Thoracic aorta (tissue), 2 donors: ENCODE measurements at regions not wholly inside any gene's neighbourhood (a gene's known extent, or its start where the extent isn't known, plus 50 kb on each side); places are given as distances from the start of the nearest gene placed in this dataset.
"Not testable (repeated sequence)": the region's sequence is repeated elsewhere in the genome, so short reads cannot be mapped to it uniquely, and the experiment has no call there.

Source experiments
- ATAC-seq: fragments of 150-250 bp; one replicate; pipeline ENCODE4 v1.8.0; 2017; ENCODE audit warnings: low read depth; ENCODE audit not compliant: insufficient number of reproducible peaks, low FRiP score
- DNase-seq: peaks from one replicate; pipeline ENCODE4 v3.0.0-alpha.2; 2020; ENCODE audit warnings: low spot score
- H3K27ac ChIP-seq, 2 donors: fragments of 200-600 bp; sonication (generic); 1 replicate in 1 of 2; 2 replicates in 1 of 2; pipeline ENCODE4 v1.5.1; 2016; ENCODE audit warnings: mild to moderate bottlenecking in 2 of 2, moderate library complexity in 2 of 2
- H3K27me3 ChIP-seq: fragments of 200-600 bp; sonication (generic); replicated peaks from 2 replicates; pipeline ENCODE4 v1.6.0; 2016; ENCODE audit warnings: mild to moderate bottlenecking; ENCODE audit not compliant: insufficient read depth
- H3K36me3 ChIP-seq: fragments of 200-600 bp; sonication (generic); one replicate; pipeline ENCODE4 v1.5.1; 2016
- H3K4me1 ChIP-seq, 2 donors: fragments of 200-600 bp; sonication (generic); 1 replicate in 1 of 2; 2 replicates in 1 of 2; pipeline versions ENCODE4 v1.5.1 to v1.6.0; 2016; ENCODE audit warnings: low read depth in 2 of 2, mild to moderate bottlenecking in 1 of 2; ENCODE audit not compliant: control insufficient read depth in 1 of 2
- H3K4me3 ChIP-seq: fragments of 200-600 bp; sonication (generic); 2 replicates; pipeline ENCODE4 v1.5.1; 2016; ENCODE audit warnings: mild to moderate bottlenecking
- H3K9me3 ChIP-seq: fragments of 200-600 bp; sonication (generic); 2 replicates; pipeline ENCODE4 v1.5.1; 2016
- TF ChIP-seq, protein P1 (sequence below): fragments of 200-600 bp; sonication (generic); IDR thresholded peaks from one replicate; pipeline ENCODE4 v1.5.1; 2019; ENCODE audit warnings: antibody characterized with exemption

GRCh38 chr4:26255989-26256388 lies 64.8 kb upstream of the RBPJ start:
- Histone ChIP-seq H3K4me3 (no peak overlapping the region), H3K27me3 (no peaks in the 10 kb centered on the region), H3K36me3 (no peaks in the 10 kb centered on the region), H3K4me1 (no peaks in the 10 kb centered on the region), H3K27ac (no peak overlapping the region), H3K9me3 (no peaks in the 10 kb centered on the region)
- ATAC-seq (no peak), DNase-seq (no peak)
- TF ChIP-seq, protein P1, sequence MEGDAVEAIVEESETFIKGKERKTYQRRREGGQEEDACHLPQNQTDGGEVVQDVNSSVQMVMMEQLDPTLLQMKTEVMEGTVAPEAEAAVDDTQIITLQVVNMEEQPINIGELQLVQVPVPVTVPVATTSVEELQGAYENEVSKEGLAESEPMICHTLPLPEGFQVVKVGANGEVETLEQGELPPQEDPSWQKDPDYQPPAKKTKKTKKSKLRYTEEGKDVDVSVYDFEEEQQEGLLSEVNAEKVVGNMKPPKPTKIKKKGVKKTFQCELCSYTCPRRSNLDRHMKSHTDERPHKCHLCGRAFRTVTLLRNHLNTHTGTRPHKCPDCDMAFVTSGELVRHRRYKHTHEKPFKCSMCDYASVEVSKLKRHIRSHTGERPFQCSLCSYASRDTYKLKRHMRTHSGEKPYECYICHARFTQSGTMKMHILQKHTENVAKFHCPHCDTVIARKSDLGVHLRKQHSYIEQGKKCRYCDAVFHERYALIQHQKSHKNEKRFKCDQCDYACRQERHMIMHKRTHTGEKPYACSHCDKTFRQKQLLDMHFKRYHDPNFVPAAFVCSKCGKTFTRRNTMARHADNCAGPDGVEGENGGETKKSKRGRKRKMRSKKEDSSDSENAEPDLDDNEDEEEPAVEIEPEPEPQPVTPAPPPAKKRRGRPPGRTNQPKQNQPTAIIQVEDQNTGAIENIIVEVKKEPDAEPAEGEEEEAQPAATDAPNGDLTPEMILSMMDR: no peak

DNA sequence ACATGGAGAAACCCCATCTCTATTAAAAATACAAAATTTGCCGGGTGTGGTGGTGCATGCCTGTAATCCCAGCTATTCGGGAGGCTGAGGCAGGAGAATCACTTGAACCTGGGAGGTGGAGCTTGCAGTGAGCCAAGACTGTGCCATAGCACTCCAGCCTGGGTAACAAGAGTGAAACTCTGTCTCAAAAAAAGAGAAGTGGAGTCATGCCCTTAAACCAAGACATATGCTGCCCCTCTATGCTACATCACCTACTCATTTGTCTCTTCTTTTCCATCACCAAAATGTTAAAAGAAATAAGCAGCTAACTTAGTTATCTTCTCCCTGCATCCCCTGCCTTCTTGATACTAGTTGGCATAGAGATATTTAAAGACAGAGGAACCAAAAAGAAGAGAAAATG lies 63.4 kb upstream of the RBPJ start:
- H3K9me3 ChIP-seq, DNase-seq, H3K36me3 ChIP-seq, ATAC-seq, H3K4me3 ChIP-seq, H3K27me3 ChIP-seq, H3K4me1 ChIP-seq, H3K27ac ChIP-seq: not testable (repeated sequence)

DNA sequence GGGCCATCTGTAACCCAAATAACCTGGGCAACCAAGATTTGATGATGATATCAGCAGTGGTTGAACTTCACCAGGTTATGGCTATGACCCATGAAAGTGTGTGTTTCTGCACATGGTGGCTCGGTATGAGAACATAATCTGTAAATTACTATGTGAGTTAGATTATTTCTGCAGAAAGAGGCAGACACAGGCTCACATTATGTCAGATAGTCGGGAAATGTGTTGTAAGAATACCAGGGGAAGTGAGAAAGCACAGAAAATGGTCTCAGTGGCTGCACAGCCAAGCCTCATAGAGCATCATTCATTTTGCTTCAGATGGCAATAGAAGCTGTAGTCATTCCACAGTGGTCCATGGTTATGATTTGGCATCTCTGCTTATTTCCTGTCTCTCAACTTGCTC lies 63.0 kb upstream of the RBPJ start:
- Histone ChIP-seq H3K27ac (no peak overlapping the region), H3K36me3 (no peaks in the 10 kb centered on the region), H3K4me1 (no peaks in the 10 kb centered on the region), H3K9me3 (no peaks in the 10 kb centered on the region), H3K4me3 (no peak overlapping the region), H3K27me3 (no peaks in the 10 kb centered on the region)
- no peak for DNase-seq
- ATAC-seq: no peak
- TF ChIP-seq, protein P1: no peak

DNA sequence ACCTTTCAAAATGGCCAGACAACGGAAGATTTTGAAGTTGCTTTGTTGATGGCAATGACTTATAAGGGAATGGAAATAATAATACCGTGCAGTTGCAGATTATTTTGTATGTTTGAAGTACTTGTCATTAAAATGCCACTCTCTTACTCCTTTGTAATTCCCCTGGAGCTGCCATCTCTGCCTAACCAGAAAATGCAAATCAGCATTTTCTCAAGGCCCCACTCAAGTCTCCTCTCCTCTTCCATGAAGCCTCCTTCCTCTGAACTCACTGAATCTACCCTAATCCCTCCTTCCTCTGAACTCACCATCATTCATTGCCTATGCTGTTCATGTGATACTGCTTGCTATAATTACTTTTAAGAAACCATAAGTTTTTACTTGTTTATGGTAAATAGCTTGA lies 60.2 kb upstream of the RBPJ start:
- no peaks in the 10 kb centered on the region for H3K36me3 ChIP-seq
- H3K27ac ChIP-seq: no peak overlapping the region
- no peaks in the 10 kb centered on the region for H3K4me1 ChIP-seq
- no peak overlapping the region for H3K4me3 ChIP-seq
- ATAC-seq (no peak), DNase-seq (no peak)
- TF ChIP-seq, protein P1: no peak
- H3K27me3 ChIP-seq: no peaks in the 10 kb centered on the region
- no peaks in the 10 kb centered on the region for H3K9me3 ChIP-seq

DNA sequence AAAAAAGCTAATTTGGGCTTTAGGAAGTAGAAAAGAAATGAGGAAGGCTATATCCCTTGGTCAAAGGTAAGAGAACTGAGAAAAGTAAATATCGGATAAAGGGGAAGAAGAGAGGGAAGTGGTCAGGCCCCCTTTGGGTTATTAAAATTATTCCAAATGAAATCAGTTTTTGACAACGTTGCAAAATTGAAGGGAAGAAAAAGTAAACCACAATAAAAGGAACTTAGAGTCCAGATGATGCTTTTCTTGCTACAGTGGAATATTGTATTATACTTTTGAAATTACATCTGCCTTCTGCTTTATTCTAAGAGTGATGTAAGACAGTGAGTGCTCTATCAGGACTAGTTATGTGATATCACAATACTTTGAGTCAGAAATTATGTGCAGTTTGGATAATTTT lies 59.4 kb upstream of the RBPJ start:
- H3K4me1 ChIP-seq: no peaks in the 10 kb centered on the region
- no peaks in the 10 kb centered on the region for H3K9me3 ChIP-seq
- DNase-seq: no peak
- no peak overlapping the region for H3K27ac ChIP-seq
- TF ChIP-seq, protein P1: no peak
- no peak overlapping the region for H3K4me3 ChIP-seq
- no peaks in the 10 kb centered on the region for H3K36me3 ChIP-seq
- no peak for ATAC-seq
- no peaks in the 10 kb centered on the region for H3K27me3 ChIP-seq

DNA sequence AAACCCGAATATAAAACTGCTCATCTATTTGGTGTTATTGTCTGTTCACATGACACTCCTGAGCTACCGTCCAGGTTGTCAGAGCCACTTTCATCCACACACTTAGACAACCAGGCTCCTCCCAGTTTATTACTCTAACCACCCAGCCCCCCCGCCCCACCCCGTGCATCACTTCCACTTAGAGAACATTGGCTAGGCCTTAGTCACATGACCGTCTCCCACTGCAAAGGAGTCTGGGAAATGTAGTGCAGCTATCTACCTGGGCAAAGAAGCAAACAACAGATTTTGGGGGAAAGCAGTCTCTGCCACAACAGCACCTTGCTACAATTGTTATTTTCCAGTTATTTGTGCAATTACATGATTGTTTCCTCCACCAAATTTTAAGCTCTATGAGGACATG lies 57.6 kb upstream of the RBPJ start:
- Histone ChIP-seq H3K4me3 (no peak overlapping the region), H3K36me3 (no peaks in the 10 kb centered on the region), H3K27me3 (no peaks in the 10 kb centered on the region), H3K4me1 (peaks cover 0 to 4% of the 10 kb centered on the region in 2 donors), H3K9me3 (no peaks in the 10 kb centered on the region), H3K27ac (no peak overlapping the region)
- TF ChIP-seq, protein P1: no peak
- DNase-seq (no peak), ATAC-seq (no peak)
